SH-SY5Y (cell line): ENCODE measurements at regions not wholly inside any gene's neighbourhood (a gene's known extent, or its start where the extent isn't known, plus 50 kb on each side); places are given as distances from the start of the nearest gene placed in this dataset.

Experiments used
- GATA2 ChIP-seq: IDR thresholded peaks from 2 replicates; pipeline ENCODE4 v1.6.1; 2011; ENCODE audit warnings: mild to moderate bottlenecking, low read depth, low read length
- GATA3 ChIP-seq: IDR thresholded peaks from 2 replicates; pipeline ENCODE4 v1.6.1; 2011; ENCODE audit warnings: low read depth, mild to moderate bottlenecking, low read length, moderate library complexity

DNA sequence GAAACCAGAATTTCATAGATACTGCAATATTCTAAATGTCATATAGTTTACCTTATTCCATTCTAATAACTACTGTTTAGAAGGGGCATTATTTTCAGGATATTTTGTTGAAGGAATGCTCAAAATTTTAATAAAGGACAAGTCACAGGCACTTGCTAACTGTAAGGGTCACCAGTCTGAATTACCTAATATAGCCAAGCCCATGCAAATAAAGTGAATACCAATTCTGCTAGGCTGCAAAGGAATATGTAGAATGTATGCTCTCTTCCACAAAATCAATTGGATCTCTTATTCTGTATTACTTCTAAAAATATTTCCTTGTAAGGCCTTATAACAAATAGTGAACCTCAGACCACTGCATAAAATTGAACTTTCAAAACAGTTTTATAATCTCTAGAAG lies 52.3 kb upstream of the FAT4 start:
- no peak for TF ChIP-seq GATA2
- TF ChIP-seq GATA3, result no peak

DNA sequence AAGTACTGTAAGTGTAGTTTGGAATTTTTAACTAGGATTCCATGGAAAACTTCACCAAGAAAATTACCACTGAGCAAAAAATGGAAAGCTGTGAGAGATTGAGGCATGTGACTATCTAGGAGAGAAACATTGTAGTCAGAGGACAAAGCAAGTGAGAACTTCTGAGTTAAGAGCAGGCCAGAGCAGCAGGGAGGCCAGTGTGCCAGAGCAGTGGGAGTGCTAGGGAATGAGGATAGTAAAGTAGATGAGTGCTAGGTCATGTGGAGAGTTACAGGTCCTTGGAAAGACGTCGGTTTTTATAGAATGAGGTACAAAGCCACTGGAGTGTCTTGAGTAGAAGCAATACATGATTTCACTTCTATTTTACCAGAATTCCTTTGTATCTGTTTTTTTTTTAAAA lies 52.7 kb upstream of the FAT4 start:
- TF ChIP-seq GATA2, result no peak
- TF ChIP-seq GATA3, result no peak

DNA sequence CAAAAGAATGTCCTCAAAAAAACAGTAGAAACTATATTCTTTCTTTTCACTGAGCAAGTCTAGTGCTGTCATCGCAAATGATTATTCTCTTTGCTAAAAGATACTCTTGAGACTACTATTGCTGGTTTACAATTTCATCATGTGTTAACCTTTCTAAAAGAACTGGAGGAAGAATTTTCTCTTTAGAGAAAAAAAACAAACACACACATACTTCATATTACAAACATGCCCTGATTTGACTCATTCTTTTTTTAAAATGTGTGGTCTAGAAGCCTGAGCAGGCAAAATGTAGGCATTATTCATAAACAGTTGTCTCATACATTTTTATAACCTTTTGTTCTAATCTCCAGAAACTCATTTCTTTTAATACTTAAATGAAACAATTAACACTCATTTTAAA lies 60.6 kb upstream of the FAT4 start:
- TF ChIP-seq GATA3, result no peak

DNA sequence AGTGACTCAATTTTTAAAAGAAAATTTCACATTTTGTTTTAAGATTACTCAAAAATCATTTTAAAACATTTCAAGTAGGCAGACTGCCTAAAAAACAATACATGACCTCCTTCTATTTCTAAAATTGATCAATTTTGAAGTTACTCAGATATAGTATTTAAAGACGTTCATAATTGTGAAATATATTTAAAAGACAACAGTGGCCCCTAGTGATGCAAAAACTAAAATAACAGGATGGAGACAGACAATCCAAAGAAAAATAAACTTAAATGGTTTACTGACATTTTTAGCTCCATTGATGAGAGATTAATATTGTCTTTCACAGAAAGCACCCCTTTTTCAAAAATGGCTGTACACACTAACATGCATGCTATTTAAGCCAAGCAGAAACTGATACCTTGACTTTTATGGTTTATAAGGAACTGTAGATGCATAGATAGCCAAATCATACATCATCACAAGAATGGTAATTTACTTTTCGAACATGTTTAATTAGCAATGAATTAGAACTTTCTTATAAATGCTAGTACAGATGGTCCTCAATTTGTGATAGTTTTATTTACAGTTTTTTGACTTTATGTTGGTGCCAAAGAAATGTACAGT lies 69.8 kb upstream of the FAT4 start:
- no peak for TF ChIP-seq GATA3

DNA sequence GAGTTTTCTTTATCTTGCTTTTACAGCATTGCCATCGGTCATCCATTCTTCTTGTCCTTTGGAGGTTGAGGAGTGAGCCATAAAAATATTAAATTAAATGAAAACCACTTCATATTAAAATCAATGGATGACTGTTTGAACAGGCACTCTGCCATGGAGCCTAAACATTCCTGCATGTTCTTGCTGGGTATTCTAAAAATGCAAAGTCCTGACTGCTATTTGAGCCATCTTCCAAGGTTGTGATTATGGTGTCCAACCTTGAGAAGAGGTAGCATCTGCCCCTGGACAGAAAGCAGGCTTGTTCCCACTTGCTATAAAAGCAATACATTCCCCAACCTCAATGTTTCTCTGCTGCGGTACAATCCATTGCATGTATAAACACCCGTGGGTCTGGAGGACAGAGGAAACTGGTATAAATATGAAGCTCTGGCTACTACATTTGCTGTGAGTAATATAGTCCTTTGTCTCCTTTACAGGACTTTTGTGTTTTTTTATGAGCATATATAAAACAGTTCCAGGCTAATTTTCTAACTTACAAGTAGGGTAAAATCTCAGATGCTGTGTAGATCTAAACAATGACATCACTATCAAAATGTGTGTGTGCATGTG lies 70.9 kb upstream of the FAT4 start:
- TF ChIP-seq GATA2 (no peak), GATA3 (no peak)

DNA sequence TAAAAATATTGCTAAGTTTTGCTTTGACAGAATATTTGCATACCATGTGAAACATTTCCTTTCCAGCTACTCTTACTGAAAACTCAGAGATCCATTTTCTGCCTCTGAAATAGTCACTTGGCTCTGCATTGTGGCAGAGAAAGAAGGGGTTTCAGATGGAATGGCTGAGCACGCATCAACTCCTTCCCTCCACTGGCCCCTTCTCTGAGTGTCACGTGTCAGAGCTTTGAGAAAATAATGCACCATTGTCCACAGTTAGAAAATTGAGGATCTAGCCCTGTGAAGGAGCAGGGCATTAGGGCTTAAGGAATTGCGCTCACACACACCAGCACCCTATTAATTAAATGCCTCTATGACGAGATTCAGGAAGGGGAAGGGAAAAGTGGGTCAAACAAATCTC lies 78.8 kb upstream of the FAT4 start:
- TF ChIP-seq GATA2 (no peak), GATA3 (no peak)

DNA sequence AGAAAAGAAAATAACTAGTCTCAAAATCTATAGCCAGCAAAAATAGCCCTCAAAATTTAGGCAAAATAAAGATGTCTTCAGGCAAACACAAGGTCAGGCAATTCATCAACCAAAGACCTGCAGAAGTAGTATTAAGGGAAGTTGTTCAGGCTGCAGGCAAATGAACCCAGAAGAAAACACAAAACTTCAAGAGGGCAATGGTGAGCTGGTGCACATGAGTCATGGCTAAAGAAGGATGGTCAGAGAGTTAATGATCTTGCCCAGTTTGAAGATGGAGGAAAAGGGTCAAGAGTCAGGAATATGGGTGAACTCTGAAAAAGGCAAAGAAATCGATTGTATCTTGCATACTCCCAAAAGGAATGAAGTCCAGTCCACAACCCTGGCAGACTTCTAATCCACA lies 83.1 kb upstream of the FAT4 start:
- no peak for TF ChIP-seq GATA3

DNA sequence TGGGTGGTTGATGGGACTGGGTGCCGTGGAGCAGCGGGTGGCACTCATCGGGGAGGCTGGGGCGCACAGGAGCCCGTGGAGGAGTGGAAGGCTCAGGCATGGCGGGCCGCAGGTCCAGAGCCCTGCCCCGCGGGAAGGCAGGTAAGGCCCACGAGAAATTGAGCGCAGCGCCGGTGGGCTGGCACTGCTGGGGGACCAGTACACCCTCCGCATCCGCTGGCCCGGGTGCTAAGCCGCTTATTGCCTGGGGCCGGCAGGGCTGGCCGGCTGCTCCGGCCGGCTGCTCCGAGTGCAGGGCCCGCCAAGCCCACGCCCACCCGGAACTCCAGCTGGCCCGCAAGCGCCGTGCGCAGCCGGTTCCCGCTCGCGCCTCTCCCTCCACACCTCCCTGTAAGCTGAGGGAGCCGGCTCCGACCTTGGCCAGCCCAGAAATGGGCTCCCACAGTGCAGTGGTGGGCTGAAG lies 85.1 kb upstream of the FAT4 start:
- TF ChIP-seq GATA2 (no peak), GATA3 (no peak)

DNA sequence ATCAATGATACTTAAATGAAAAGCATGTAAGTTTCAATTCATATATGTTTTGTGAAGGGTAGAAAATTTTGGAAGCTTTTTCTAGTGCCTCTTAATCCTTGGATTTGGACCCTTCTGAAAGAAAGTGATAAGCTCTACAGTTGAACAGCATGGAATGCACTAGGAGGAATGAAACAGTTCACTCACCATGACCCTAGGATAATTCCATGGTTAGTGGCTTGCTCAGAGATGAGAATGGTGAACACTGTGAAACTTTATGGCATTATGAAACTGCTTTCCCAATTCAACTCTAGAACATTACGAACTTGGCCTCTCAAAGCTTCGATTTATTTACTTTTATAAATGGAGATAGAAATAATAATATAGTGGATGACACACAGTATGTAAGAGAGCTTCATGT lies 88.9 kb upstream of the FAT4 start:
- TF ChIP-seq GATA2 (no peak), GATA3 (no peak)

DNA sequence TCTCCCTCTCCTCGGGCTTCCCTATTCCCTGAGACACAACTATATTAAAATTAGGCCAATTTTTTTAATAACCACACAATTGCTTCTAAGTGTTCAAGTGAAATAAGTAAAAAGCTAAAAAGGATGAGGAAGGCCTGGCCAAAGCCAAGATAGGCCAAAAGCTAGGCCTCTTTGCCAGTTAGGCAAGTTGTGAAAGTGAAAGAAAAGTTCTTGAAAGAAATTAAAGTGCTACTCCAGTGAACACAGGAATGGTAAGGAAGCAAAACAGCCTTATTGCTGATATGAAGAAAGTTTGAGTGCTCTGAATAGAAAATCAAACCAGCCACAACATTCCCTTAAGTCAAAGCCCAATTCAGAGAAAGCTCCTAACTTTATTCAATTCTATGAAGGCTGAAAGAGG lies 114.2 kb upstream of the FAT4 start:
- TF ChIP-seq GATA3, result no peak
- no peak for TF ChIP-seq GATA2

DNA sequence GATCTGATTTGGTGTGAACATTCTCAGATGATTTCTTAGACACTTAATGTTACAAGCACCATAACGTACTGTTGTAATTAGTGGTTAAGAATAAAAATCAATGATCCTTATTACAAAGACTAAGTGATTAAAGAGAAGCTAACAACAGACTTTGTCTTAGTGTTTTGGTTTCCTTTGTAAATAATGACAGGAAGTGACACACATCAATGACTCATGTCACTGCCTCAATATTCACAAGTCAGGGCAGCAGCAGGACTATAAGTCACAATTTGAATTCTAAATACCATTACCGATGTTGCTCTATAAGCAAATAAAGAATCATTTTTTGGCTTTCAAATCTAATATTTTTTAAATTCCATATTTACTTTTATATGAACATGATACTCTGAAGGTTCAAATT lies 115.8 kb upstream of the FAT4 start:
- TF ChIP-seq GATA3 (no peak), GATA2 (no peak)

DNA sequence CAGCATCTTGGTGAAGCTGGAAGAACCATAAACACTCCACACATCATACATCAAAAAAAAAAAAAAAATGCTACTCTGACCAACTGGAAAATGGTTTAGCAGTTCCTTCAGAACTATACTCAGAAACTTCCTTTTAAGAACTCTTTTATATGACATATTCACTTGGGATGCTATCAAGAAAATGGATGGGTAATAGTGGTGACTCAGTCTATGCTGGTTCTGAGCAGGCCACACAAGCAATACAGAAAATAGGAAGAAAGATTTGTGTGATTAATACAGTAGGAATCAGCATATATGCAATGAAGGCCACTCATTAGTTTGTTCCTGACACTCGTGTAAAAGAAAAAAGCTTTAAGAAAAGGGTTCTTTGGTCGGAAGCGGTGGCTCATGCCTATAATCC lies 123.5 kb upstream of the FAT4 start:
- no peak for TF ChIP-seq GATA3
- no peak for TF ChIP-seq GATA2

DNA sequence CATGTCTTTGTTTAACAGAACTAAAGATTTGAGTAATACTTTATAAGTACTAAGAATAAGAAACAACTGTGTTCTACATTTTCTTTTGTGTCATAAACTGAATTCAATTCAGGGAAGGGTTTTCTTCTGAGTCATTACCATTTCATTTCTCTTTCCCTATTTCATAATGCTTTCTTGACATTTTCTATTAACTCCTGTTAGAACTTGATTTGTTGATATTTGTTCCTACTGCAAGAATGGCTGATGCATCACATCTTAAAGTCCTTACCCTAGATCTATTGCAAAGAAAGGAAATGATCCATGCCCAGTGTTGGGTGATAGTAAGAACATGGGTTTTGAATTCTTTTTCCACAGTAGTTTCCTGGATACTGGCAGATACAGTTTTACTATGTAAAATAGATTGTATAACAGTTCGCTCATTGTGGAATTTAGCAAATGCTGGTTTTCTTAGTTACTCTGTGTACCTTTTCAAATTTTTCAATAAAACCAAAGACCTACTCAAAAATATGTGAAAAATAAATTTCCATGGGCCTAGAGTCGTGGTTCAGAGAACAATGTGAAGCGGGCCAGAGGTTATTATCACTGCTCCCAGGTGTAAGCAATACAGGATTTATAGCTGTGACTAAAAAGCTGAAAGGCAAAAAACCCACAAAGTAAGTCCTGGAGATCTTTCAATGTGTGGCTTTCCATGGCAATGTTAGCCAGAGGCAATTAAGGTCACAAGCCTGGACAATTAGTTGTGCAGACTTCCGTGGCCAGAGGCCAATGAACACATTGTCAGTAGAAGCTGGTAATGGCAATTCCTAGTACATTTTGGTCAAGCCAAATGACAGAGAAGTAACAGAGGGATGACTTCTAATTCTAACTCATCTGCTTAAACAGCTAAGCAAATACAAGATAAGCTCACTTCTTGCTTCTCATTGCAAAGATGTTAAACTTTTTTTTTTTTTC lies 127.3 kb upstream of the FAT4 start:
- TF ChIP-seq GATA3, result no peak
- no peak for TF ChIP-seq GATA2

DNA sequence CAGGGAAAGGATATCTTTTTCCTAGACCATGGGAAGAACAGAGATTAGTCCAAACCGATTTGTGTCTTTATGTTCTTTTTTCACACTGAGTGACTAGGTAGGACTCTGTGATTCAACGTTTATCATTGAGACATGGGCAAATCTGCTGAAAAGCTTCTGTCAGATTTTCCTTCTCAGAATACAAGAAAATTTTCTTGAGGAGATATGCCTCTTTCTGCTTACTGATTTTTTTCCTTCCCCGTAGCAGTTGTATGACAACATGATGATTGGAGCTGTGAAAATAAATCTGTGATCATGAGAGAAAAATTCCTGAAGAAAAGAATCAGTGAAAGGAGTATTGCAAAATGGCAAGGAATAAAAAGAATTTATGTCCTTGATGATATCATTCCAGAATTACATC lies 130.6 kb upstream of the FAT4 start:
- TF ChIP-seq GATA2 (no peak), GATA3 (no peak)

DNA sequence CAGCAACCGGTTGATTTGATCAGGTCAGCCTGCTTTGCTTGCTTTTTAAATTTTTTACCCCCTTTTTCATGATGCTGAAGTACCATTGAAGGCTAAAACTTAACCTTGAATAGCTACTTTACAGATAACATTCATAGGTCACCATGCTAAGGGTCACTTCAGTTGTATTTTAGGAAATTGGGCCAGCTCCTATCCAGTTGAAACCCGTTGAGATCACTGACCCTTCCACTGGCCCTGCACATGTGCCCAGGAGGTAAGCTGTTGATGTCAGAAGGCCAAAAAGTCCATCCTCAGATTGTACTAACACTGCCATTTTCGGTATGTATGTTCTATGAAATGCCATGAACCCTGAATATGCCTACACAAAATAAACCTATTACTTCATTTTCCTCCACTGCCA lies 133.0 kb upstream of the FAT4 start:
- TF ChIP-seq GATA2 (no peak), GATA3 (no peak)

DNA sequence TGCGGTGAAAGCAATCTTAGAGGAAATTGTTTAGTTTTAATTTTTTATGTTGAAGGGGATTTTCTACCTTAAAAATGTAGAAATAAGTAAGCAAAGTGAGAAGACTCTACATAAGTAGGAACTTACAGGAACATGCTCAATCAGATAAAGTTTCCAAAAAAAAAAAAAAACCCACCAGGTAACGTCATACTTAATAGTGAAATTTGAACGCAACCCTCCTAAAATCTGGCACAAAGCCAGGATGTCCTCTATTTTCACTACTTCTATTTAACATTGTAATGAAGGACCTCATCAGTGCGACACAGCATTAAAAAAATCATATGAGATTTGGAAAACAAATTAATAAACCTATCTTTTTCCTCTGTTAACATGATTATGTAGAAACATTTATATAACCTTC lies 135.0 kb upstream of the FAT4 start:
- no peak for TF ChIP-seq GATA3
- TF ChIP-seq GATA2, result no peak
